ENCODE measurements at regions not wholly inside any gene's neighbourhood (a gene's known extent, or its start where the extent isn't known, plus 50 kb on each side); places are given as distances from the start of the nearest gene placed in this dataset.

DNA sequence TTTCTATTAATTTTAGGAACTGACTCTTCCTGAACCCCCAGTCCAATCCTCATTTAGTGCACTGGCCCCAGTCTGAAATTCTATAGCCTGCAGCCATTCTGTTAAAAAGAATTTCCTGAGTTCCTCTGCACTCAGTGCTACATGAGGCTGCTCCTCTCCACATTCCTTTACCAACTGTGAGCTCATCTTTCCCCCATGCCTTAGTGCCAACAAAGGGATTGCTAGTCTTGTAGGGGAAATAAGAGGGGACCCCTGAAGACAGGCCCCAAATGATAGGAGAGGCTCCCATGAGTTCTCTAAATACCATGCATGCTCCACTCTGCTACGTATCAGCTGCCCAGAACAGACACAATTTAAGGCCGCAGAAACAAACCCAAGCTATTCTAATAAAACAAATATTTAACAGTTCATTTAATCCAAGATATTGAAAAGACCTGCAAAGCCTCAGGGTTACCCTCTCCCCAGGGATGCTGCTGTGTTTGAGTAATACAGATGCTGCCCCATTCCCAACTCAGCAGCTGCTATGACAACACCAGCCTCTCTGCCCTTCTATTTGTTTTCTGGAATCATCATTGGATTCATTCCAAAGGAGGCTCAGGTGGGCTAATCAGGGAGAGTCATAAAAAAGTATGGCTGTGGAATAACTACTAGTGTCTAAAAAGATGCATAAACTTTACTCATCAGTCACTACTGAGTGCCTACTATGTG is 228.5 kb downstream of the TOX3 start:
- no peaks in the 10 kb centered on the region for H3K9me3 ChIP-seq (ENCODE audit: low read depth)
- H3K4me1 ChIP-seq (ENCODE audit: insufficient read depth), result no peaks in the 10 kb centered on the region
- no peak overlapping the region for H3K27ac ChIP-seq
- WGBS (ENCODE audit: low lambda C conversion rate, missing lambda C conversion rate), result 88% methylated on average over 2 of the region's 2 CpGs
- H3K9me2 ChIP-seq (replicated peaks; ENCODE audit: insufficient read depth), result no peaks in the 10 kb centered on the region
- no peak overlapping the region for H3K4me3 ChIP-seq
- no peak for DNase-seq (ENCODE audit: low spot score)
- TF ChIP-seq, protein P1, sequence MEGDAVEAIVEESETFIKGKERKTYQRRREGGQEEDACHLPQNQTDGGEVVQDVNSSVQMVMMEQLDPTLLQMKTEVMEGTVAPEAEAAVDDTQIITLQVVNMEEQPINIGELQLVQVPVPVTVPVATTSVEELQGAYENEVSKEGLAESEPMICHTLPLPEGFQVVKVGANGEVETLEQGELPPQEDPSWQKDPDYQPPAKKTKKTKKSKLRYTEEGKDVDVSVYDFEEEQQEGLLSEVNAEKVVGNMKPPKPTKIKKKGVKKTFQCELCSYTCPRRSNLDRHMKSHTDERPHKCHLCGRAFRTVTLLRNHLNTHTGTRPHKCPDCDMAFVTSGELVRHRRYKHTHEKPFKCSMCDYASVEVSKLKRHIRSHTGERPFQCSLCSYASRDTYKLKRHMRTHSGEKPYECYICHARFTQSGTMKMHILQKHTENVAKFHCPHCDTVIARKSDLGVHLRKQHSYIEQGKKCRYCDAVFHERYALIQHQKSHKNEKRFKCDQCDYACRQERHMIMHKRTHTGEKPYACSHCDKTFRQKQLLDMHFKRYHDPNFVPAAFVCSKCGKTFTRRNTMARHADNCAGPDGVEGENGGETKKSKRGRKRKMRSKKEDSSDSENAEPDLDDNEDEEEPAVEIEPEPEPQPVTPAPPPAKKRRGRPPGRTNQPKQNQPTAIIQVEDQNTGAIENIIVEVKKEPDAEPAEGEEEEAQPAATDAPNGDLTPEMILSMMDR (IDR thresholded peaks at IDR 0.05; ENCODE audit: poor library complexity), result no peak
- TF ChIP-seq EZH2phosphoT487 (IDR thresholded peaks at IDR 0.05; ENCODE audit: low read depth, severe bottlenecking, unreplicated experiment) (no peak), EZH2 (IDR thresholded peaks at IDR 0.05; ENCODE audit: borderline replicate concordance) (no peak)
- H2AFZ ChIP-seq, result no peak overlapping the region
- no peak overlapping the region for H3K4me2 ChIP-seq
- H3K36me3 ChIP-seq (replicated peaks; ENCODE audit: insufficient read depth, low read depth), result no peaks in the 10 kb centered on the region
- H4K20me1 ChIP-seq (ENCODE audit: insufficient read depth, poor library complexity, severe bottlenecking), result no peaks in the 10 kb centered on the region
- no peaks in the 10 kb centered on the region for H3K79me2 ChIP-seq
- no peaks in the 10 kb centered on the region for H3K27me3 ChIP-seq

DNA sequence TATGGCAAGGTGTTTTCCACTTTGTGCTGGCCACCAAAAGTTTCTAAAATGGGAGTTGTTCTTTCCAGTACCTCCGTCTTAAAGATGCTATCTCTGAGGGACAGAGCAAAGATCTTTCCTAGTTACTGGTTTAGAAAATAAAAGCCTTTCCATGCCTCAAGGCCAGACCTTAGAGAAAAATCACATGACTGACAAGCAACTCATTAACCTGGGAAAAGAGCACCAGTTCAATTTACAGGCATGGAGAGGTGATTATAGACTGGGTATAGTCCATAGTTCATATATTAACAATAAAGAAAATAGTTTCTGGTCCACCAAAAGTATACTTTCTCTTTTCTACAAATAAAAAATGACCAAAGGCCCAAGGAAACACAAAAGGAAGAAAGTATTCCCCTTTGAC is 230.7 kb downstream of the TOX3 start:
- Histone ChIP-seq H3K27me3 (no peaks in the 10 kb centered on the region), H3K9me3 (ENCODE audit: low read depth) (no peaks in the 10 kb centered on the region), H2AFZ (no peak overlapping the region), H3K27ac (peak overlapping the region; percentile 47), H3K4me3 (no peak overlapping the region), H3K4me1 (ENCODE audit: insufficient read depth) (no peaks in the 10 kb centered on the region), H3K4me2 (no peak overlapping the region), H4K20me1 (ENCODE audit: insufficient read depth, poor library complexity, severe bottlenecking) (no peaks in the 10 kb centered on the region), H3K9me2 (replicated peaks; ENCODE audit: insufficient read depth) (no peaks in the 10 kb centered on the region), H3K79me2 (no peaks in the 10 kb centered on the region), H3K36me3 (replicated peaks; ENCODE audit: insufficient read depth, low read depth) (no peaks in the 10 kb centered on the region)
- 50% methylated on average over 1 of the region's 1 CpG for WGBS (ENCODE audit: low lambda C conversion rate, missing lambda C conversion rate)
- peak; percentile 28 for DNase-seq (ENCODE audit: low spot score)
- no peak for TF ChIP-seq EZH2 (IDR thresholded peaks at IDR 0.05; ENCODE audit: borderline replicate concordance)
- TF ChIP-seq, protein P1 (IDR thresholded peaks at IDR 0.05; ENCODE audit: poor library complexity), result no peak
- TF ChIP-seq EZH2phosphoT487 (IDR thresholded peaks at IDR 0.05; ENCODE audit: low read depth, severe bottlenecking, unreplicated experiment), result no peak

DNA sequence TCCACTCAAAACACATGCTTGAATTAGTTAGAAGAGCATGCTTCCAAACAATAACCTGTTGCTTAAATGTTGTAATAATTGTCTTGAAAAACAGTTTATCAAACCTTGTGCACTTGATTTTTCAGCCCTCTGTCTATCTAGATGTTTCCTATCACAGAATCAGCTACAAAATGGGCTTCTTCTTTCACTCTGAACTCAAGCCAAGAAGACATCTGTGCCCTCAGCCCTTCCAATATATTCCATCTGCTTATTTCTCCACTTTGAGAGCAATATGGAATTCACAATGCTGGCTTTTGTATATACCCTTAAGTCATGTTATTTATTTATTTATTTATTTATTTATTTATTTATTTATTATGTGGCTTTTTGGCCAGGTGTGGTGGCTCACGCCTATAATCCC is 234.2 kb downstream of the TOX3 start:
- Histone ChIP-seq H3K4me1 (ENCODE audit: insufficient read depth) (peaks cover 7% of the 10 kb centered on the region), H3K9me3 (ENCODE audit: low read depth) (no peaks in the 10 kb centered on the region), H2AFZ (no peak overlapping the region), H3K4me2 (no peak overlapping the region), H3K27me3 (no peaks in the 10 kb centered on the region), H3K4me3 (no peak overlapping the region), H3K27ac (no peak overlapping the region), H3K9me2 (replicated peaks; ENCODE audit: insufficient read depth) (no peaks in the 10 kb centered on the region), H3K36me3 (replicated peaks; ENCODE audit: insufficient read depth, low read depth) (no peaks in the 10 kb centered on the region), H4K20me1 (ENCODE audit: insufficient read depth, poor library complexity, severe bottlenecking) (no peaks in the 10 kb centered on the region), H3K79me2 (no peaks in the 10 kb centered on the region)
- no peak for DNase-seq (ENCODE audit: low spot score)
- TF ChIP-seq EZH2phosphoT487 (IDR thresholded peaks at IDR 0.05; ENCODE audit: low read depth, severe bottlenecking, unreplicated experiment) (no peak), EZH2 (IDR thresholded peaks at IDR 0.05; ENCODE audit: borderline replicate concordance) (no peak)
- TF ChIP-seq, protein P1 (IDR thresholded peaks at IDR 0.05; ENCODE audit: poor library complexity), result no peak
- WGBS (ENCODE audit: low lambda C conversion rate, missing lambda C conversion rate), result 90% methylated on average over 1 of the region's 1 CpG
